GM12873 (cell line): ENCODE measurements at regions not wholly inside any gene's neighbourhood (a gene's known extent, or its start where the extent isn't known, plus 50 kb on each side); places are given as distances from the start of the nearest gene placed in this dataset.

Experiments used
- TF ChIP-seq, protein P1 (sequence below): IDR thresholded peaks from 2 replicates; pipeline ENCODE4 v1.5.1; 2012; ENCODE audit warnings: low read depth, mild to moderate bottlenecking, moderate library complexity, low read length, control low read depth; ENCODE audit not compliant: insufficient read depth; ENCODE audit errors: missing control alignments

DNA sequence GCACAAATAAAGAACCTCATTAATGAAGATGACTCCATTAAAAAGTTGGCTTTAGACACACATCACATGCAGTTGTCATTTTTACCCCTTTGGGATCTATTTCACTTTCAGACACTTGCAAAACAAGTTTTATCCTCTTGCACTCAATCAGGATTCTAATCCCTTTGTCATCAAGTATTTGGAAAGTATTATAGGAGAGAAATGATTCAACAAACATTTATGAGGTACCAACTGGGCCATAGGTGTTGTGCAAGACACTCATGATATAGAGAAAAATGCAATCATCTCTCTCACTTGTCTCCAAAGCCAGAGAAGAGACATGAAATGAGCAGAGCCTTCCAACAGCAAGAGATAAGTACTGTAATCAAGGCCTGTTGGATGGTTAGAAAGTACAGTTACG is 327.7 kb downstream of the RMST start:
- TF ChIP-seq, protein P1, sequence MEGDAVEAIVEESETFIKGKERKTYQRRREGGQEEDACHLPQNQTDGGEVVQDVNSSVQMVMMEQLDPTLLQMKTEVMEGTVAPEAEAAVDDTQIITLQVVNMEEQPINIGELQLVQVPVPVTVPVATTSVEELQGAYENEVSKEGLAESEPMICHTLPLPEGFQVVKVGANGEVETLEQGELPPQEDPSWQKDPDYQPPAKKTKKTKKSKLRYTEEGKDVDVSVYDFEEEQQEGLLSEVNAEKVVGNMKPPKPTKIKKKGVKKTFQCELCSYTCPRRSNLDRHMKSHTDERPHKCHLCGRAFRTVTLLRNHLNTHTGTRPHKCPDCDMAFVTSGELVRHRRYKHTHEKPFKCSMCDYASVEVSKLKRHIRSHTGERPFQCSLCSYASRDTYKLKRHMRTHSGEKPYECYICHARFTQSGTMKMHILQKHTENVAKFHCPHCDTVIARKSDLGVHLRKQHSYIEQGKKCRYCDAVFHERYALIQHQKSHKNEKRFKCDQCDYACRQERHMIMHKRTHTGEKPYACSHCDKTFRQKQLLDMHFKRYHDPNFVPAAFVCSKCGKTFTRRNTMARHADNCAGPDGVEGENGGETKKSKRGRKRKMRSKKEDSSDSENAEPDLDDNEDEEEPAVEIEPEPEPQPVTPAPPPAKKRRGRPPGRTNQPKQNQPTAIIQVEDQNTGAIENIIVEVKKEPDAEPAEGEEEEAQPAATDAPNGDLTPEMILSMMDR, result no peak

DNA sequence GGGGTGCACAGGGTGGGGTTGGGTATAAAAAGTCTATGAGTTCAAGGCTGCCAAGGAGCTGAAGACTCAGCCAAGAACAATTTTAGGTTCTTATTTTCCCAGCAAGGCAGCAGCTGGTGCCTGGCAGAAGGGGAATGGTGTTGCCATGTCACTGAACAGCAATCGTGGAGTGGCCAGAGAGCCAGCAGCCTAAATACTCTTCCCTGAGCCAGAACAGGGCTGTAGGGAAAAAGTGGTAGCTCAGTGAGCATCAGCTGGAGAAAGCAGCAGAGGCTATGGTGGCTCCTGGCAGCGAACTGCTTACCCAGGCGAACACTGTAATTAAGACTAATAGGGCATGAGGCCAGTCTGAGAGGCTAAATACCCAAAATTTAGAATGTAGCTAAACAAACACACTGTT is 334.9 kb downstream of the RMST start:
- TF ChIP-seq, protein P1, result no peak

DNA sequence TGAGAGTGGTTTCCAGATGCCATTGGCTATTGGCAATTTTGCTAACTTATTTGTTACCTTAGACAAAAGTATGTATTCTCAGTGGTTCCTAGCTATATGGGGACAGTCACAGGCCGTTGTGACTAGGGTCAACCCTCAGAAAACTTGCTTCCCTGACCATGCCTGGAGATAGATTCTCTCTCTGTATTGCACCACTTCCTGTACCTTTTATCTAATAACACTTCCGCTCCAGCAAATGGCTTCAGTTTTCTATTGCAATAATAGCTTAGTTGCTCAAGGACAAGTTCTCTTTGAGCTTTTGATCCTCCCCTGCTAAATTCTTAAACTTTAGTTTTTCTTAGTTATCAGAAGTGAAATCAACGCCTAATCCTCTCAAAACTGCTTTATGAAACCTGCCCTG is 338.0 kb downstream of the RMST start:
- TF ChIP-seq, protein P1, result no peak

DNA sequence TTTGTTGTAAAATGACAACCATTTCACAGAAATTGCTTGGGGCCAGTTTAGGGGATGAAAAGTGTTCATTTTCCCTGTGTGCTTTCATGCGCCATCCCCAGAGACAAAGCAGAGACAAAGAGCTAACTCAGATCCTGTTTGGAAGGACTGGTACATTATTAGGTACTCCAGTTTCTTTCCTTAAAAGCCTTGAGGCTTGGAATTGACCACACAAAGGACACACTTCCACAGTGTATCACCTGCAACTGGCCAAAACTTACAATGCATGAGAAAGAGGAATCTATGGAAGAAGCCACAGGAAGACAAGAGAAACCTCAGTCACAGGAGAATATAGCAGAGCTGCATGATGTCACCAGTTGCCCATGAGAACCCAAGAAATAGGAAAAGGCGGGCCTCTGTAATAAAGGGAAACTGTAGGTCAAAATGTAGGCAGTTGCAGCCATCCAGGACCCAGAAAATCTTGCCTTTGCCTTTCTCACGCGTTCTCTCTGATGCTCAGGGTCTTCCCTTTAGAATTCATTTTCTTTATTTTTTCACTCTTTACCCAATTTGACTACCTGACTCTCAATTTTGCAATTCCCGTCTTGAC is 339.0 kb downstream of the RMST start:
- TF ChIP-seq, protein P1, result no peak

DNA sequence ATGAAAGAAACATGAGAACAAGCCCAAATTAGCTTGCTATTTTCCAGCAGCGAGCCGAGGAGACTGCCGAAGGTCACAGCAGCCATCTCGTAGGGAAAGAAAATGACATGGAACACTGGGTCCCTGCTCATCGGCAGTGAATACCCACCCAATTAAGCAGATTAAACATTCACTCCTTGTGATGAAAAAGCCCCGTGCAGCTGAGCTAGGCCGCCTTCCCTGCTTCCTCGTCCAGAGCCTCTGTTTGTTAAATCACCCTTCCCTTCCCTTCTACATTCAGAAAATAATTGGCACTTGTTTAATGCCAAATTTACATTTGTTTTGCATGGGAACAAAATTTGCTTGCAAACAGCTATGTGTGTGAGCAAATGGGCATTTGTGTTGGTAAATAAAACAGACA is 342.5 kb downstream of the RMST start:
- TF ChIP-seq, protein P1, result no peak

DNA sequence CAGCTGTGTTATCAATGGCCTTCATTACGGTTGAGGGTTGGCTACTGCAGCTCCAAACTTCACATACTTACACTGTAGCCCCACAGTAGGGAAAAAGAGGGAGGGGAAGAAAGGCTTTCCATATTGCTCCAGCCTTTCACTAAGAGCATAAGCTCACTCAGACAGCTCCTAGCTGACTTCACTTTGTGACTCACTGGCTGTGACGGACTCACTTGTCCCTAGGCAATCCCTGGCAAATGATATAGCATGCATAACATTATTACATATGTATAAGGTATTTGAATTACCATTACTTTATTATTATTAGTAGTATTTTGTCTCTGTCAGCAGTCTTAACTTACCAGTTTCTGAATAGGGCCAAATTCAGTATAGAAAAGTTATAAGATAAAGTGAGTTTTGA is 350.7 kb downstream of the RMST start:
- TF ChIP-seq, protein P1, result no peak

DNA sequence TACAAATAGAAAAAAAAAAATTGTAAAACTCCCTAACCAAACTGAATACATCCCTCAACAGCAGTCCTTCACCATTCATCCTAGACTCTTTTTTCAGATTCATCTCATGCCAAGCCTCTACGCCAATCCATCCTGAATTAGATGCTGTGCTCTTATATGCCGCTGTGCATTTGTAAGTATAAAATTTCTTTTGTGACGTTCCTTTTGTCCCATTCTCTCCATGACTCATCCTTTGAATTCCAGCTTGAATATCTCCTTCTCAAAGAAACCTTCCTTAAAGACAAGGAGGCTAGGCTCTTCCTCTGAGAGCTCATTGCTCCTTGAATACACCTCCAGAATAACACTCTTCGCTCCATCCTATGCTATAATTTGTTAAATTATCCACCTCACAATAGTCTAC is 359.2 kb downstream of the RMST start:
- TF ChIP-seq, protein P1, result no peak
